AG04449 (cell line): ENCODE measurements at regions not wholly inside any gene's neighbourhood (a gene's known extent, or its start where the extent isn't known, plus 50 kb on each side); places are given as distances from the start of the nearest gene placed in this dataset.
A peak's percentile ranks its signal among the peaks of the same experiment; 100 is the strongest.
"Not testable (repeated sequence)": the region's sequence is repeated elsewhere in the genome, so short reads cannot be mapped to it uniquely, and the experiment has no call there.

Source experiments
- CTCF ChIA-PET: fragments of 350-600 bp; formaldehyde crosslinking; extraction: SDS; loops from one replicate; lab custom pipeline; 2021; ENCODE audit warnings: antibody characterized with exemption; lab: Yijun Ruan, JAX
- POLR2A ChIA-PET: fragments of 400-600, 350-600 bp; formaldehyde crosslinking; extraction: SDS; loops from one replicate; lab custom pipeline; 2020; ENCODE audit warnings: antibody characterized with exemption, inconsistent platforms; lab: Yijun Ruan, JAX
- DNase-seq: peaks from one replicate; pipeline ENCODE4 v3.0.0-alpha.2; 2010; ENCODE audit warnings: low read depth, low spot score
- H3K4me3 ChIP-seq: 2 replicates; pipeline ENCODE4 v1.5.1; 2011; ENCODE audit warnings: low read depth, mild to moderate bottlenecking, control low read depth, low read length
- CTCF ChIP-seq: IDR thresholded peaks from one replicate; pipeline ENCODE4 v1.5.1; 2011; ENCODE audit warnings: mild to moderate bottlenecking, moderate library complexity, low read length, control low read depth, inconsistent platforms; ENCODE audit not compliant: insufficient read depth; ENCODE audit errors: missing control alignments

DNA sequence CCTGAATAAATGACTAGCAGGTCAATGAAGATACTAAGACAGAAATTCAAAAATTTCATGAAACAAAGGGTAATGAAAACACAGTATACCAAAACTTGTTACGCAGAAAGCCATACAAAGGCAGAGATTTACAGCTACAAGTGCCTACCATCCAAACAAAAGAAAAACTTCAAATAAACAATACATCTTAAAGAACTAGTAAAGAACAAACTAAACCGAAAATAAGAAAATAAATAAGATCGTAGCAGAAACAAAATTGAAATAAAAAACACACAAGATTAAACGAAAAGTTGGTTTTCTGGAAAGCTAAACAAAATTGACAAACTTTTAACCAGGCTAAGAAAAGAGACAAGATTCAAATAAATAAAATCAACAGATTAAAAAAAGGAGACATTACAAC is 51.5 kb downstream of the VPREB1 start:
- POLR2A ChIA-PET, H3K4me3 ChIP-seq, DNase-seq, CTCF ChIA-PET: not testable (repeated sequence)

- DNase-seq, POLR2A ChIA-PET, CTCF ChIA-PET: not testable (repeated sequence)
- peak overlapping the region; percentile 71 for H3K4me3 ChIP-seq
These were observed 52.7 kb downstream of the VPREB1 start for GRCh38 chr22:22297159-22297793.

GRCh38 chr22:22297794-22298653 is 53.4 kb downstream of the VPREB1 start:
- POLR2A ChIA-PET, CTCF ChIA-PET: not testable (repeated sequence)

GRCh38 chr22:22298654-22299009 is 54.0 kb downstream of the VPREB1 start:
- POLR2A ChIA-PET, DNase-seq, CTCF ChIA-PET: not testable (repeated sequence)
- peak overlapping the region; percentile 64 for H3K4me3 ChIP-seq

More at GRCh38 chr22:22297794-22298653, 53.4 kb downstream of the VPREB1 start:
- peak overlapping the region; percentile 71 for H3K4me3 ChIP-seq
- DNase-seq, result not testable (repeated sequence)
- TF ChIP-seq CTCF, result peak; percentile 19

- CTCF ChIA-PET, DNase-seq, POLR2A ChIA-PET, H3K4me3 ChIP-seq: not testable (repeated sequence)
These were observed 55.9 kb downstream of the VPREB1 start for GRCh38 chr22:22300511-22300910.

DNA sequence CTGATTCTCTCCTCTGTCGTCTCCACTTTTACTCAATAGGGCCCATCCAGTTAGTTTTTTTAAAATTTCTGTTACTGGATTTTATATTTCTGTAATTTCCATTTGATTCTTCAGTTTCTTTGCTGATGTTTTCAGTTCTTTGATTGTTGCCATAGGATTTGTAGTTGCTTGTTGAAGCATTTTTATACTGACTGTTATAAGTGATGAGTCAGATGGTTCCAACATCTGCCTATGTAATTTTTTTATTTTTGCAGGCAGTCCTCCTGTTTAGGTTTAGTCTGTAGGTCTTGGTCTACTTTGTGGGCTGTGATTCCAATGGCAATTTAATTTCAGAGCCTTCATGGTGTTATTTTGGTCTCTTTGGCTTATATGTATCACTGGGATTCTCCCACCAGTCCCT is 56.4 kb downstream of the VPREB1 start:
- DNase-seq, POLR2A ChIA-PET, CTCF ChIA-PET: not testable (repeated sequence)

DNA sequence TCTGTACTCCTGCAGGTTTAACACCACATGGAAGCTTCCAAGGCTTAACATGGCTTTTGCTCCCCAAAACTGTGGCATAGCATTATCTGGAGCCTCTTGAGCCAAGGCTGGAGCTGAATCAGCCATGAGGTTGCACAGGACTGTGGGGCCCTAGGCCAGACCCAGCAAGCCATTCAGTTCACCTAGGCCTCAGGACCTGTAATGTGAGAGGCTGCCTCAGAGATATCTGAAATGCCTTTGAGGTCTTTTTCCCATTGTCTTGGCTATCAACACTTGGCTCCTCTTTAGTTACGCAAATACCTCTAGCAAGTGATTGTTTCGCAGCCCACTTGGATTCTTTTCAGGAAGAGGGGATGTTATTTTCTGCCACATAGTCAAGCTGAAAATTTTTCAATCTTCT is 72.0 kb downstream of the VPREB1 start:
- no peak for TF ChIP-seq CTCF
- CTCF ChIA-PET, result interaction anchor here (1.4 kb wide), 1 partner anchor 27 kb away, joined by 3 read pairs; no protein-coding TSS in a partner anchor
- no peak overlapping the region for H3K4me3 ChIP-seq
- POLR2A ChIA-PET, result no interaction called here
- no peak for DNase-seq

More for the DNA sequence above, 56.4 kb downstream of the VPREB1 start:
- H3K4me3 ChIP-seq, result not testable (repeated sequence)

DNA sequence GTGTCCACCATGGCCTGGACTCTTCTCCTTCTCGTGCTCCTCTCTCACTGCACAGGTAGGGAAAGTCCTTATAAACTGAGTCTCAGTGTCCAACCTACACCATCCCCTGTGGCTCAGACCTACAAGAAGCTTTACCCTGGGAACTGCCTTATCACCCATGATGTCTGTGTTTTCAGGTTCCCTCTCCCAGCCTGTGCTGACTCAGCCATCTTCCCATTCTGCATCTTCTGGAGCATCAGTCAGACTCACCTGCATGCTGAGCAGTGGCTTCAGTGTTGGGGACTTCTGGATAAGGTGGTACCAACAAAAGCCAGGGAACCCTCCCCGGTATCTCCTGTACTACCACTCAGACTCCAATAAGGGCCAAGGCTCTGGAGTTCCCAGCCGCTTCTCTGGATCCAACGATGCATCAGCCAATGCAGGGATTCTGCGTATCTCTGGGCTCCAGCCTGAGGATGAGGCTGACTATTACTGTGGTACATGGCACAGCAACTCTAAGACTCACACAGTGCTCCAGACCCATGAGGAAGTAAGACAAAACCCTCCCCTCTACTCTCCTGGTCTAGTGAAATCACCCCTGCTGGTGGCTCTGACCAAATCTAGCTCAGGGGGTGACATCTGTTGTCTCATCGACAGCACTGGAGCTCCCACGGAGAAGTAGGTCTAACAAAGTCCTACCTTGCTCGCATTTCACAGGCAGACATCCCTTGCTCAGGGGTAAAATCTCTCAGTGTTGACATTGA is 74.3 kb downstream of the VPREB1 start:
- DNase-seq, result no peak
- no peak overlapping the region for H3K4me3 ChIP-seq
- ChIA-PET POLR2A (no interaction called here), CTCF (interaction anchor here (1.7 kb wide), 1 partner anchor 111 kb away, joined by 6 read pairs; no protein-coding TSS in a partner anchor)
- TF ChIP-seq CTCF, result no peak
